Stimulated activated CD8-positive, alpha-beta memory T cell treated with anti-CD3 and anti-CD28 coated beads, Interleukin-12 subunit alpha, Interleukin-12 subunit beta, amount 100 ng/mL, for 4 hours (primary cell): ENCODE measurements at regions not wholly inside any gene's neighbourhood (a gene's known extent, or its start where the extent isn't known, plus 50 kb on each side); places are given as distances from the start of the nearest gene placed in this dataset.
"Not testable (repeated sequence)": the region's sequence is repeated elsewhere in the genome, so short reads cannot be mapped to it uniquely, and the experiment has no call there.

ENCODE experiments used
- DNase-seq: peaks from one replicate; pipeline ENCODE4 v3.0.0-alpha.2; 2020; ENCODE audit warnings: low read depth

GRCh38 chr16:32116080-32116479 is 137.0 kb upstream of the TP53TG3D start:
- no peak for DNase-seq

DNA sequence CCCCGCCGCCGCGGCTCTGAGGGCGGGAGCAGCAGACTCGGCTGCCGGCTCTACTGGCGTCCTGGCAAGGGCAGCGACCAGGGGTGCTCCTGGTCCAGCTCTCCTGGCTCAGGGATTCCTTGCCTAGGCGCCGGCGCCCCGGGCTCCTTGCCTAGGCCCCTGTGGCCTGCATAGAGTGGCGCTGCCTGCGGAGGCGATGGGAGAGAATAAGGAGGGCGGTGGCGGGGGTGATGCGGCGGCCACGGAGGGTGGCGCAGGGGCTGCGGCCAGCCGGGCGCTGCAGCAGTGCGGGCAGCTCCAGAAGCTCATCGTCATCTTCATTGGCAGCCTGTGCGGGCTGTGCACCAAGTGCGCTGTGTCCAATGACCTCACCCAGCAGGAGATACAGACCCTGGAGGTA is 136.6 kb upstream of the TP53TG3D start:
- not testable (repeated sequence) for DNase-seq

DNA sequence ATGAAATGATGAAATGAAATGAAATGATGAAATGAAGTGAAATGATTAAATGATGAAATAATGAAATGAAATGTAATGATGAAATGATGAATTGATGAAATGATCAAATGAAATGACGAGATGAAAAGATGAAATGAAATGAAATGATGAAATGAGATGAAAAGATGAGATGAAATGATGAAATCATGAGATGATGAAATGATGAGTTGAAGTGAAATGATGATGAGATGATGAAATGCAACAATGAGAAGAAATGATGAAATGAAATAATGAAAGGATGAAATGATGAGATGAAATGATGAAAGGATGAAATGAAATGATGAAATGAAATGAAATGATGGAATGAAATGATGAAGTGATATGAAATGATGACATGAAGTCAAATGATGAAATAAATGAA is 132.7 kb upstream of the TP53TG3D start:
- DNase-seq: not testable (repeated sequence)

GRCh38 chr16:32120779-32121178 is 132.3 kb upstream of the TP53TG3D start:
- DNase-seq: not testable (repeated sequence)

GRCh38 chr16:32121273-32121900 is 131.7 kb upstream of the TP53TG3D start:
- not testable (repeated sequence) for DNase-seq

GRCh38 chr16:32152434-32152833 is 100.7 kb upstream of the TP53TG3D start:
- DNase-seq: not testable (repeated sequence)

GRCh38 chr16:32187918-32188669 is 65.0 kb upstream of the TP53TG3D start:
- not testable (repeated sequence) for DNase-seq

- DNase-seq: not testable (repeated sequence)
Measured at GRCh38 chr16:32202585-32202984, 50.5 kb upstream of the TP53TG3D start.
